H1 (cell line): ENCODE measurements at regions not wholly inside any gene's neighbourhood (a gene's known extent, or its start where the extent isn't known, plus 50 kb on each side); places are given as distances from the start of the nearest gene placed in this dataset.

Source experiments
- BRCA1 ChIP-seq: IDR thresholded peaks from 2 replicates; pipeline ENCODE4 v1.6.1; 2012; ENCODE audit warnings: low read depth, low read length, improper control_type of control experiment
- CHD2 ChIP-seq: IDR thresholded peaks from 2 replicates; pipeline ENCODE4 v1.6.1; 2012; ENCODE audit warnings: low read length, improper control_type of control experiment
- EZH2 ChIP-seq: fragments of 200-600 bp; sonication (generic); IDR thresholded peaks from 2 replicates; pipeline ENCODE4 v1.7.1; 2012; ENCODE audit warnings: low read depth, mild to moderate bottlenecking, moderate library complexity, low read length, inconsistent platforms; ENCODE audit not compliant: severe bottlenecking
- FOSL1 ChIP-seq: IDR thresholded peaks from 2 replicates; pipeline ENCODE4 v1.6.1; 2011; ENCODE audit warnings: mild to moderate bottlenecking, low read depth, low read length, moderate library complexity; ENCODE audit not compliant: insufficient read depth
- JUN ChIP-seq: IDR thresholded peaks from 2 replicates; pipeline ENCODE4 v1.6.1; 2011; ENCODE audit warnings: low read depth, mild to moderate bottlenecking, improper control_type of control experiment, low read length
- SP2 ChIP-seq: IDR thresholded peaks from 2 replicates; pipeline ENCODE4 v1.6.1; 2012; ENCODE audit warnings: mild to moderate bottlenecking, low read length, inconsistent platforms
- TEAD4 ChIP-seq: IDR thresholded peaks from 2 replicates; pipeline ENCODE4 v1.6.1; 2012; ENCODE audit warnings: low read depth, low read length, inconsistent platforms, mixed read lengths
- TF ChIP-seq, protein P1 (sequence below): IDR thresholded peaks from 2 replicates; pipeline ENCODE4 v1.6.1; 2011; ENCODE audit warnings: low read length, improper control_type of control experiment

DNA sequence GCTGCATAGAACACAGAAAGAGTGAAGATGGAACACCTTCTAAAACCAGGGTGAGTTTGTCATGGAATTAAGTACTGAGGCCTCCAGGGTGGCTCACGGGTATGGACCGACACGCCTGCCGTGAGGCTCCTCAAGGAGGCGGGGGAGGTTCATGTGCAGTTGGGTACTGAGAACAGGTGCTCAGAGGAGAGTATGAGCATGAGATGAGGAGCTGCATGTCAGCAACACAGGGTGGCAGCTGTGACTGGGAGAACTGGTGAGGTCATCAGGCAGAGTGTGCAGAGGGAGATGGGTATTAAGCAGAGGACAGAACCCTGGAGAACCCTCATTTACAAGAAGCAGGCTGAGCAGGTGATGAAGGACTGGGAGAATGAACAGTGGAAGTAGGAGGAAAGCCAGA is 63.2 kb upstream of the KLHL29 start (continued):
- TF ChIP-seq, protein P1, sequence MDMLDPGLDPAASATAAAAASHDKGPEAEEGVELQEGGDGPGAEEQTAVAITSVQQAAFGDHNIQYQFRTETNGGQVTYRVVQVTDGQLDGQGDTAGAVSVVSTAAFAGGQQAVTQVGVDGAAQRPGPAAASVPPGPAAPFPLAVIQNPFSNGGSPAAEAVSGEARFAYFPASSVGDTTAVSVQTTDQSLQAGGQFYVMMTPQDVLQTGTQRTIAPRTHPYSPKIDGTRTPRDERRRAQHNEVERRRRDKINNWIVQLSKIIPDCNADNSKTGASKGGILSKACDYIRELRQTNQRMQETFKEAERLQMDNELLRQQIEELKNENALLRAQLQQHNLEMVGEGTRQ, result no peak
- TF ChIP-seq EZH2 (no peak), CHD2 (no peak), JUN (no peak), BRCA1 (no peak), FOSL1 (no peak), SP2 (no peak), TEAD4 (no peak)
